OCI-LY1 (cell line): ENCODE measurements at regions not wholly inside any gene's neighbourhood (a gene's known extent, or its start where the extent isn't known, plus 50 kb on each side); places are given as distances from the start of the nearest gene placed in this dataset.

Experiments used
- H2AFZ ChIP-seq: fragments of 200-600 bp; sonication (generic), shearing (Covaris generic); 2 replicates; pipeline ENCODE4 v1.6.0; 2014; ENCODE audit warnings: antibody characterized with exemption, mild to moderate bottlenecking, low read length
- H3F3A ChIP-seq: fragments of 200-600 bp; sonication (generic), shearing (Covaris generic); 2 replicates; pipeline ENCODE4 v1.6.0; 2014; ENCODE audit warnings: mild to moderate bottlenecking, antibody characterized with exemption, low read length, moderate library complexity; ENCODE audit not compliant: insufficient read depth
- H3K27ac ChIP-seq: fragments of 200-600 bp; sonication (generic); 2 replicates; pipeline ENCODE4 v1.5.1; 2014; ENCODE audit warnings: low read length, mixed run types, mild to moderate bottlenecking, low read depth; ENCODE audit not compliant: poor library complexity, severe bottlenecking
- H3K27me3 ChIP-seq: fragments of 200-600 bp; sonication (generic); 2 replicates; pipeline ENCODE4 v1.6.0; 2014; ENCODE audit warnings: antibody characterized with exemption, mild to moderate bottlenecking, low read length, moderate library complexity; ENCODE audit not compliant: insufficient read depth
- H3K36me3 ChIP-seq: fragments of 200-600 bp; sonication (generic); 2 replicates; pipeline ENCODE4 v1.6.1; 2014; ENCODE audit warnings: mild to moderate bottlenecking, antibody characterized with exemption, low read length, moderate library complexity, mixed read lengths; ENCODE audit not compliant: insufficient read depth
- H3K4me1 ChIP-seq: fragments of 200-600 bp; sonication (generic); 2 replicates; pipeline ENCODE4 v1.5.1; 2014; ENCODE audit warnings: mild to moderate bottlenecking, low read length, moderate library complexity; ENCODE audit not compliant: insufficient read depth, severe bottlenecking
- H3K4me2 ChIP-seq: fragments of 200-600 bp; sonication (generic), shearing (Covaris generic); 2 replicates; pipeline ENCODE4 v1.6.1; 2014; ENCODE audit warnings: low read length
- H3K4me3 ChIP-seq: fragments of 200-600 bp; sonication (generic); 2 replicates; pipeline ENCODE4 v1.5.1; 2014; ENCODE audit warnings: low read length, low read depth, mild to moderate bottlenecking, mixed read lengths; ENCODE audit not compliant: poor library complexity, severe bottlenecking
- H3K79me2 ChIP-seq: fragments of 200-600 bp; shearing (Covaris generic); 2 replicates; pipeline ENCODE4 v1.6.1; 2016; ENCODE audit warnings: mixed run types, low read length, mixed read lengths; ENCODE audit not compliant: insufficient read depth
- H3K9ac ChIP-seq: fragments of 200-600 bp; sonication (generic), shearing (Covaris generic); 2 replicates; pipeline ENCODE4 v1.6.1; 2014; ENCODE audit warnings: mild to moderate bottlenecking, low read length, mixed read lengths
- H3K9me2 ChIP-seq: fragments of 200-600 bp; sonication (generic), shearing (Covaris generic); 2 replicates; pipeline ENCODE4 v1.6.1; 2014; ENCODE audit warnings: low read depth, mild to moderate bottlenecking, low read length, mixed read lengths
- H3K9me3 ChIP-seq: fragments of 200-600 bp; shearing (Covaris generic); 2 replicates; pipeline ENCODE4 v1.6.1; 2014; ENCODE audit warnings: low read length, mixed read lengths
- H4K20me1 ChIP-seq: fragments of 200-600 bp; sonication (generic), shearing (Covaris generic); 2 replicates; pipeline ENCODE4 v1.6.0; 2016; ENCODE audit warnings: mild to moderate bottlenecking, low read length; ENCODE audit not compliant: insufficient read depth
- CTCF ChIP-seq: fragments of 200-600 bp; sonication (generic), shearing (Covaris generic); IDR thresholded peaks from 2 replicates; pipeline ENCODE4 v1.5.1; 2017; ENCODE audit warnings: mild to moderate bottlenecking, antibody characterized with exemption, low read length, moderate library complexity, mixed read lengths
- EZH2 ChIP-seq: fragments of 200-600 bp; sonication (generic), shearing (Covaris generic); IDR thresholded peaks from 2 replicates; pipeline ENCODE4 v1.8.0; 2017; ENCODE audit warnings: borderline replicate concordance, mixed run types, mild to moderate bottlenecking, antibody characterized with exemption, low read length, moderate library complexity, mixed read lengths

DNA sequence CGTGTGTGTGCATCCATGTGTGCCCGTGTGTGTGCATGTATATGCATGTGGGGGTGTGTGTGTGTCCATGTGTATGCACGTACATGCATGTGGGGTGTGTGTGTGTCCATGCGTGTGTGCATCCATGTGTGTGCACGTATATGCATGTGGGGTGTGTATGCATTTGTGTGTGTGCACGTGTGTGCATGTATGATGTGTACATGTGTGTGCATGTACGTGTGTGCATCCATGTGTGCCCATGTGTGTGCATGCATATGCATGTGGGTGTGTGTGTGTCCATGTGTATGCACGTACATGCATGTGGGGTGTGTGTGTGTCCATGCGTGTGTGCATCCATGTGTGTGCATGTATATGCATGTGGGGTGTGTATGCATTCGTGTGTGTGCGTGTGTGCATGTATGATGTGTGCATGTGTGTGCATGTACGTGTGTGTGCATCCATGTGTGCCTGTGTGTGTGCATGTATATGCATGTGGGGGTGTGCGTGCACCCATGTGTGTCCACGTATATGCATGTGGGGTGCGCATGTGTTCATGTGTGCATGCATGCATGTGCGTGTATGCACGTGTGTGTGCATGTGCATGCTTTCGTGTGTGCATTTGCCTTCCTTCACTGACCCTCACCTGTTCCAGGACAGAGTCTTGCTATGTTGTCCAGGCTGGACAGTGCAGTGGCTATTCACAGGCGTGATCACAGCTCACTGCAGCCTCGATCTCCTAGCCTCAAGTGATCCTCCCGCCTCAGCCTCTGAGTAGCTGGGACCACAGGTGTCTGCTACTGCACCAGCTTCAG is 129.6 kb upstream of the TNRC6C start:
- Histone ChIP-seq H3K79me2 (no peaks in the 10 kb centered on the region), H3F3A (no peaks in the 10 kb centered on the region), H3K9ac (no peak overlapping the region), H3K27me3 (no peaks in the 10 kb centered on the region; the same call in 1 of the 2 replicates), H3K9me3 (no peaks in the 10 kb centered on the region), H3K27ac (no peak overlapping the region), H3K36me3 (no peaks in the 10 kb centered on the region), H4K20me1 (no peaks in the 10 kb centered on the region), H3K9me2 (no peaks in the 10 kb centered on the region), H3K4me2 (no peak overlapping the region), H3K4me3 (no peak overlapping the region), H3K4me1 (no peaks in the 10 kb centered on the region), H2AFZ (no peak overlapping the region)
- no peak for TF ChIP-seq CTCF
- TF ChIP-seq EZH2 = no peak

- no peak overlapping the region for H2AFZ ChIP-seq
- H3K4me2 ChIP-seq = no peak overlapping the region
- no peaks in the 10 kb centered on the region; the same call in 1 of the 2 replicates for H3K27me3 ChIP-seq
- H3K9ac ChIP-seq = no peak overlapping the region
- no peak overlapping the region for H3K27ac ChIP-seq
- TF ChIP-seq CTCF (no peak), EZH2 (no peak)
- no peaks in the 10 kb centered on the region for H3F3A ChIP-seq
- no peaks in the 10 kb centered on the region for H3K9me3 ChIP-seq
- H3K4me3 ChIP-seq = no peak overlapping the region
- no peaks in the 10 kb centered on the region for H3K79me2 ChIP-seq
- no peaks in the 10 kb centered on the region for H3K9me2 ChIP-seq
- no peaks in the 10 kb centered on the region for H4K20me1 ChIP-seq
- H3K4me1 ChIP-seq = no peaks in the 10 kb centered on the region
- H3K36me3 ChIP-seq = no peaks in the 10 kb centered on the region
Measured at GRCh38 chr17:77829843-77830799, 128.4 kb upstream of the TNRC6C start.

DNA sequence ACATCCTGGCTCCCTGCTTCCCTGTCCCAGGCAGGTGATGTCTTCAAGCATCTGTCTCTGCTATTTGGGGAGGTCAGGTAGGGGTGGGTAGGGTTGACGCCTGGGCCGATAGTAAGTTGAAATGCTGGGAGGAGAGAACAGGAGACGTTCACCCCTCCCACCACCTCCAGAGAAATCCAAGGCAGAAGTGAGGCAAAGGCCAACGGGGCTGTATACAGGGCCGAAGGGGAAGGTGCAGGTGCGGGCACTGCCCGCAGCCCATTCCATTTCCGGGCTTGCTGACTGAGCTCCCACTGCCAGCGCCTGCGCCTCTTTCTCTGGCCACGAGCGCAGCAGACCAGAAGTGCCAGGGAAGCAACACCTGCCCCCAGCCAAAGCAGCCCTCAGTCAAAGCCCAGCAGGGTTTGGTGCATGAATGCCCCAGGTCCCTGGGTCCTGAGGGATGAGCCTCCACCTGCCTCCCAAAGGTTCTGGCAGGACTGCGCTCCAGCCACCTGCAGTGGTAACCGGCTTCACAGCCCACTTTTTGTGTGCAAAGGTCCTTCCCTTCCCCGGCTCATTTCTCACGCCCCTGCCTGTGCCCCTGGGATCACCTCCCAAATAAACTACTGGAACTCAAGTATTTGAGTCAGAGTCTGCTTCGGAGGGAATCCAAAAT is 127.6 kb upstream of the TNRC6C start:
- Histone ChIP-seq H3K79me2 (no peaks in the 10 kb centered on the region), H2AFZ (no peak overlapping the region), H3K27me3 (no peaks in the 10 kb centered on the region; the same call in 1 of the 2 replicates), H3K9ac (no peak overlapping the region), H3K36me3 (no peaks in the 10 kb centered on the region), H3K9me3 (no peaks in the 10 kb centered on the region), H3K9me2 (no peaks in the 10 kb centered on the region), H3K4me3 (no peak overlapping the region), H3K4me1 (no peaks in the 10 kb centered on the region), H3K27ac (no peak overlapping the region), H3F3A (no peaks in the 10 kb centered on the region), H4K20me1 (no peaks in the 10 kb centered on the region), H3K4me2 (no peak overlapping the region)
- no peak for TF ChIP-seq CTCF
- no peak for TF ChIP-seq EZH2
